COLO829 (cell line): ENCODE measurements at regions not wholly inside any gene's neighbourhood (a gene's known extent, or its start where the extent isn't known, plus 50 kb on each side); places are given as distances from the start of the nearest gene placed in this dataset.
"Not testable (repeated sequence)": the region's sequence is repeated elsewhere in the genome, so short reads cannot be mapped to it uniquely, and the experiment has no call there.

Experiments
- DNase-seq: peaks from one replicate; pipeline ENCODE4 v3.0.0; 2012; ENCODE audit warnings: low spot score

DNA sequence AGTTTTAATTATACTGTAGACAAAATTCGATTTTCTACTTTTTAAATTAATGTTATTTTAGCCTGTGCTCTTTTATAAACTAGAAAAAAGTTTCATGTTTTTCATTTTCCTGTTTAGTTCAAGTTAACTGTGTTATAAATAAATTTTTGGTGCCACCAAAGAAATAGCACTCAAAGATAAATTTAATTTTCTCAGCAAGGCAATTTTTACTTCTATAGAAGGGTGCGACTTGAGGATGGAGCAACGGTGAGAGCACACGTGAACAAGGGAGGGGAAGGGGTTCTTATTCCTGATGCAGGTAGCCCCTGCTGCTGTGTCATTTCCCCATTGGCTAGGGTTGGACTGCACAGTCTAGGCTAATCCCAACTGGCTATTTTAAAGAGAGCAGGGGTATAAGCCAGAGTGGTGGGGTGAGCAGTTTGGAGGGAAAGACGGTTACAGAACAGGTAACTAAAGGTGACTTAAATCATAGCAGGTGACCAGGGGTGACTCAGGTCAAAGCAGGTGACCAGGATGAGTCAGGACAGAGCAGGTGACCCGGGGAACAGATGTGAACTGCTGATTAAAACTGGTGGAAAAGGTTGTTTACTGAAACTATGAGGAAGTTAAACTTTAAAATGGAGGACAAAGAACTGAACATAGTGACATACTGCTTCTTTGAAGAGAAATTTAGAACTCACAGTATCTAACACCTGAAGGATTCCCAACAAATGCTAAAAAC lies 104.6 kb upstream of the GPBP1 start:
- no peak for DNase-seq

DNA sequence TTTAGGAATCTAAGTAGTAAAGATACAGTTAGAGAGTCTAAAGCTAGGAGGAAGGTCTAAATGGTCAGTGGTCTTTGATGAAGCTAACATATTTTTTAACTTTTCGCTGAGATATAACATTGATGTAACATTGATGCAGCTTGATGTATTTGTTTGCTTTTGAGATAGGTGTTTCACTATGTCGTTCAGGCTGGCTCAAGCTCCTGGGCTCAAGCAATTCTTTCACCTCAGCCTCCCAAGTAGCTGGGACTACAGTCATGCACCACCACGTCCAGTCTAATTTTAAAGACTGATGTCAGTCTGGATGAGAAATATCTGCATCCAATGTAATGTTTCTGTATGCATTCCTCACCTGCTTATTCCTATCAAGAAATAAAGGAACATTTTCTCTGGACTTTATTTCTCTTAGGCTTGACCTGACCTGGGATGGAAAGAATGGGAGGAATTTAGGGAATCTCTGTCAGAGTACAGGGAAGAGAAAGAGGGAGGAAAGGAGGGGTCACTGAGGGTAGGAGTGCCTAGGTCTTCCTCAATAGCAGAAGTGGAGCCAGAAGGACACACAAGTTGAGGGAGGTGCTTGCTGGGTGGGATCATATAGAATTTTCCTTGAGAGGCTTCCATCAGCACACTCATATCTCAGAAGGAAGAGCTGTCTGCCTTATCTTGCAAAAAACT lies 101.5 kb upstream of the GPBP1 start:
- DNase-seq: no peak

DNA sequence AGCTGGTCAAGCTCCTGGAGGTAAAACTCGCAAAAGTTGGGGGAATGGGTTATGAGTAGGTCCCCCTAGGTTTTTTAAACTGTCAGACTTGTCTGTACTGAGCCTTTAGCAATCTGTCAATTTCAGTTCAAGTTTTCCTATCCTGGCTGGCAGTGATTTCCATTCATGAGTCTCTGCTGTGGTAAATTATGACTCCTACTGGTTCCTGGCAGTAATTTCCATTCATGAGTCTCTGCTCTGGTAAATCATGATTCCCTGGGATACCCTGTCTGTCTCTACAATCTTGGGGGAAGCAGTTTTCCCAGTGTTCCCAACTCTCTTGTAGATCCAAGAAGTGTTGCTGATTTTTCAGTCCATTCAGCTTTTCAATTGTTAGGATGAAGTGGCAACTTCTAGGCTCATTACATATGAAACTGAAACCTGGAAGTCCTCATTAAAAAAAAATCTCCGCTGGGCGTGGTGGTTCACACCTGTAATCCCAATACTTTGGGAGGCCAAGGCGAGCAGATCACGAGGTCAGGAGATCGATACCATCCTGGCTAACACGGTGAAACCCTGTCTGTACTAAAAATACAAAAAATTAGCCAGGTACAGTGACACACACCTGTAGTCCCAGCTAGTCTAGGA lies 91.3 kb upstream of the GPBP1 start:
- peak; percentile 1 for DNase-seq

DNA sequence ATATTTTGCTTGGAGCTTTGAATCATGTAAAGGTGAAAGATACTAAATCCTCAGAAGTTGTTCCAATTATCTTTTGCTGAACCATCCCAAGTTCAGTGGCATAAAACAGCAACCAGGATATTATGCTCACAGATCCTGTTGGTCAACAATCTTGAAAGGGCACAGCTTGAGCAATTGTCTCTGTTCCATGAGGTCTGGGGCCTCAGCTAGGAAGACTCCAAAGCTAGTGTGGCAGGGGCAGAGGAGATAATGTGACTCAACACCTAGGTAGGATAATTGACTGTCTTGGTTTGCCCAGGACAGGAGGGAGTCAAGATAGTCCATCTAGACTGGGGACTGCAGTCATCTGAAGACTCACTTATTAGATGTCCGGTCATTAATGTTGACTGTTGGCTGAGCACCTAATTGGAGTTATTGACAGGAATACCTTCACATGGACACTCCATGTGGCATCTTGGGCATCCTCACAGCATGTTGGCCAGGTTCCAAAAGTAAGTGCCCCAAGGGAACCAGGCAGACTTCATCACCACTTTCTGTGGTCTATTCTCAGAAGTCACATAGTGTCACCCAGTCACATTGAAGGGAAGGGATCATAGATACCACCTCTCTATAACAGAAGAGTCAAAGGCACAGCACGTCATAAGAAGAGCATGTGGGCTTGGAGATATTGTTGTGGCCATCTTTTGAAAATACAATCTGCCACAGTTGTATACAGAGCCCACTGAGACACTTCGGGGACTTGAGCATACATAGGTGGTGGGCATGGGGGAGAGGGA lies 88.4 kb upstream of the GPBP1 start:
- DNase-seq: no peak

DNA sequence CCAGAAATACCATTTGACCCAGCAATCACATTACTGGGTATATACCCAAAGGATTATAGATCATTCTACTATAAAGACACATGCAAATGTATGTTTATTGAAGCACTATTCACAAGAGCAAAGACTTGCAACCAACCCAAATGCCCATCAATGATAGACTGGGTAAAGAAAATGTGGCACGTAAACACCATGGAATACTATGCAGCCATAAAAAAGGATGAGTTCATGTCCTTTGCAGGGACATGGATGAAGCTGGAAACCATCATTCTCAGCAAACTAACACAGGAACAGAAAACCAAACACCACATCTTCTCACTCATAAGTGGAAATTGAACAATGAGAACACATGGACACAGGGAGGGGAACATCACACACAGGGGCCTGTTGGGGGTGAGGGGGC lies 85.9 kb upstream of the GPBP1 start:
- not testable (repeated sequence) for DNase-seq

DNA sequence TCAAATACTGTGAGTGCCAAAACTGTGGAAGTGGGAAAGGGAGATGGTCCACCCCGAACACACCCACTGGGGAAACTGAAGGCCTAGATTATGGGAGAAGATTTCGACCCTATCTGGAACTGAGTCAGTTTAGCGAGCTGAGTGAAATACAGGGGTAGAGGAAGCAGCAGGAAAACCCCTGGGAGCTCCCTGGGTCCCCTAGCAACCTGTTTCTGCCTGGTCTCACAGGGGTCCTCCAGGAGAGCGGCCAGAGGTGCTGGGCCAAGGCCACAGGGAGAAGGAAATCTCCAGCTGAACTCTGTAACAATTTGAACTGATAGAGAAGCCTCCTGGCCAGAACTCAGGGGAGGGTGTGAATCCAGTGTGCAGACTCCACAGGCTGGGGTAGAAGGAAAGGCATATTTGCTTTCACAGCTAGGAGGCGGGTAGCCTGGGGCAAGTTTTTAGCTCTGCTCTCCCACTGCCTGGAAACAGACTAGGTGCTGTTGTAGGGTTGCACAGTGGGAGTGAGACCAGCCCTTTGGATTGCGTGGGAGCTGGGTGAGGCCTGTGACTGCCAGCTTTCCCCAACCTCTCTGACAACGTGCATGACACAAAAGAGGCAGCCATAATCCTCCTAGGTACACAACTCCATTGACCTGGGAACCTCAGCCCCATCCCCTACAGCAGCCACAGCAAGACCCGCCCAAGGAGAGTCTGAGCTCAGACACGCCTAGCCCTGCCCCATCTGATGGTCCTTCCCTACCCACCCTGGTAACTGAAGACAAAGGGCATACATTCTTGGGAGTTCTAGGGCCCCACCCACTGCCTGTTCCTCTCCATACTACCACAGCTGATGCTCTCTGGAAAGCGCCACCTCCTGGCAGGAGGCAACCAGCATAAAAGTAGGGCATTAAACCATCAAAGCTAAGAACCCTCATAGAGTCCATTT lies 78.8 kb upstream of the GPBP1 start:
- no peak for DNase-seq

DNA sequence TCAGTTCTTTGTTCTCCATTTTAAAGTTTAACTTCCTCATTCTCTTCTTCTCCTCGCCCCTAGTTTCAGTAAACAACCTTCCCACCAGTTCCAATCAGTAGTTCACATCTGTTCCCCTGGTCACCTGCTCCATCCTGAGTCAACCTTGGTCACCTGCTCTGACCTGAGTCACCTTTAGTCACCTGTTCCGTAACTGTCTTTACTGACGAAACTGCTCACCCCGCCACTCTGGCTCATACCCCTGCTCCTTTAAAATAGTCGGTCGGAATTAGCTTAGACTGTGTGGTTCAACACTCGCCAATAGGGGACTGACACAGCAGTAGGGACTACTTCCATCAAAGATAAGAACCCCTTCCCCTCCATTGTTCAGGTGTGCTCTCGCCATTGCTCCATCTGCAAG lies 76.3 kb upstream of the GPBP1 start:
- DNase-seq: no peak

DNA sequence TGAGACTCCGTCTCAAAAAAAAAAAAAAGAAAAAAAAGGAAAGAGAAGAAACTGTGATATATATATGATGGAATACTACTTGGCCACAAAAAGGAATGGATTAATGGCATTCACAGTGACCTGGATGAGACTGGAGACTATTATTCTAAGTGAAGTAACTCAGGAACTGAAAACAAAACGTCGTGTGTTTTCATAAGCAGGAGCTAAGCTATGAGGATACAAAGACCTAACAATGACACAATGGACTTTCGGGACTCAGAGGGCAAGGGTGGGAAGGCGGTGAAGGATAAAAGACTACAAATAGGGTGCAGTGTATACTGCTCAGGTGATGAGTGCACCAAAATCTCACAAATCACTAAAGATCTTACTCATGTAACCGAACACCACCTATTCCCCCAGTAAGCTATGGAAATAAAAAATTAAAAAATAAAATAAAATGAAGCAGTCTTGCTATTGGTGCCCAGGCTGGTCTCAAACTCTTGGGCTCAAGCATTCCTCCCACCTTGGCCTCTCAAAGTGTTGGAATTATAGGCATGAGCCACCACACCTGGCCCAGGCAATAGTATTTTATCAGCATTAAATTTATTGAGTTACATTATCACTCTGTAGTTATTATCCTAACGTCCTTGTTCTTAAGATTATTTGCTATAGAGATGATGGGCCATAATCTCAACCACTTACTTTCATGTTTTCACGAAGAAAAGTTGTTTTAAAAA lies 71.5 kb upstream of the GPBP1 start:
- no peak for DNase-seq

DNA sequence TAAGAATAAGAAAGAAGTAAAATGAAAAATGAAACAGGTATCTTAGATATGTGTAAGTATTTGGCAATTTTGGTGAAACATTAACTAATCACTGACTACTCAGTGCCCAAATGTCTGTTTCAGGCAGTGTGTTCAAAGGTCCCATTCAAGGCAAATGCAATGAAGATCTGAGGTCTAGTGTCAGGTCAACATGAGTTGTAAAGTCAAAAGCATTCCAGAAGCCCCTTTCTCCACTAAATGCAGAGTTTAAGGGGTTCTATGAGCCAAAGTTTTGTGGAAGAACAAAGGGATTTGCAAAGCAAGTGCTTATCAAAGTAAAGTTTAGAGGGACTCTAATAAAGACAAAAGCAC lies 71.0 kb upstream of the GPBP1 start:
- no peak for DNase-seq

DNA sequence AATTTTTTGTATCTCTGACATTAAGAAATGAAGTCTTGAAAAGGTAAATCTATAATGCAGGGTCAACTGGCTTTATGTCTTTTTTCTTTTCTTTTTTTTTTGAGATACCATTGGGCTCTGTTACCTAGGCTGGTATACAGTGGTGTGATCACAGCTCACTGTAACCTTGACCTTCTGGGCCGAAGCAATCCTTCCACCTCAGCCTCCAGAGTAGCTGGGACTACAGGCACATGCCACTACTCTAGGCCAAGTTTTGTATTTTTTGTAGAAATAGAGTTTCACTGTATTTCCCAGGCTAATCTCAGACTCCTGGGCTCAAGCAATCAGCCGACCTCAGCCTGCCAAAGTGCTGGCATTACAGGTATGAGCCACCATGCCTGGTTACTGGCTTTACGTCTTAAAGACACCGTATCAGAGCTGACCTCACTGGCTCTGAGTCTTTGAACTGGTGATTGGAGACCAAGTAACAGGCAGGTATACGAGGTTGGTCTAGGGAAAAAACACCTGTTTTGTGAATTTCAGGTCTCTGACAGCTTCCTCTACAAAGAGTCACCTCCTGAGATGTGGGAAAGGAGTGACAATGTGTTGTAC lies 70.4 kb upstream of the GPBP1 start:
- no peak for DNase-seq

DNA sequence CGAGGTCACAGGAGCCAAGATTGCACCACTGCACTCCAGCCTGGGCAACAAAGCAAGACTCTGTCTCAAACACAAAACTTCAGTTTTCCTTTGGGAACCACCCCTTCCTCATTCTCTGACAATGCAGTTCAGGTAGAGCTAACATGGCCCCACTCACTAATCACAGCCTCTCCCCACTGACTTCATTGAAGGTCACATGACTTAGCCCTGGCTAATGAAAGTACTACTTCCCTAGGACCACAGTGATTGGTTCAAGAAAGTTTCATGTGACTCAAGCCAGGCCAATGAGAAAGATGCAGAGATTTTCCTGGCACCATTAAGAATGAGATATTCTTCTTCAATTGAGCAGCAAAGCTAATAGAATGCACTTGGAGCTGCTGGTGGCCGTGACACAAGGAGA lies 67.2 kb upstream of the GPBP1 start:
- DNase-seq: no peak

DNA sequence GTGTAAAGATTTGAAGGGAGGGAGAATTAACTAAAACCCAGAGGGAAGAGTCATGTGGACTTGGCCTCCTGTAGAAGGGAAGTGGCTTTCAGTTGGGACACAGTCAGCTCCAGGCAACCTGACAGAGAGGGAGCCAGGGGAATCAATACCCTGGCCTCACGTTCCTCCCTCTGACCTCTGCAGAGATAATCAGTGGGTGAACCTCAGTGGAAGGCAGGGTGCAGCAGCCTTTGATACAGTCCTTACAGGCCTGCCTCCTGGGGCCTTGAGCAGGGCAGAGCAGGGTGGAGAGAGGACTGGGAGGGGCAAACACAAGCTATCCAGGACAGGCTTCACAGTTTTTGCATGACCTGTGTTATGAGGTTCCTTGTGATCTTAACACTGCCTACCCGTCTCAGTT lies 61.9 kb upstream of the GPBP1 start:
- DNase-seq: no peak

DNA sequence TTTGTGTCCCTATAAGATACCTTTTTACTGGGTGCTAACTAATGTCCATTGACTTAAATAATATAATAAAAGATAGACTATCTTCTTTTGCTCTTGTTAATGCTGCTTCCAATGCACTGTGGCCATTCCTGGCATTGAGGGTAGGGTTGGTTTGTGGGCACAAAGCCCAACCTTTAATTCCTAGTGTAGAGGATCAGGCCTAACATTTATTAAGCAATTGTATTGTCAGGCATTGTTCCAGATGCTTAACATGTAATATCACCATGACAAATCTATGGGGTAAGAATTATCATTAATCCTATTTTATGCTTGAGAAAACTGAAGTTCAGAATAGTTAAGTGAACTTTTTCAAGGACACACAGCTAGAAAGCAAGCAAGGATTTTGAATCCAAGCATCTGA lies 60.4 kb upstream of the GPBP1 start:
- DNase-seq: no peak

DNA sequence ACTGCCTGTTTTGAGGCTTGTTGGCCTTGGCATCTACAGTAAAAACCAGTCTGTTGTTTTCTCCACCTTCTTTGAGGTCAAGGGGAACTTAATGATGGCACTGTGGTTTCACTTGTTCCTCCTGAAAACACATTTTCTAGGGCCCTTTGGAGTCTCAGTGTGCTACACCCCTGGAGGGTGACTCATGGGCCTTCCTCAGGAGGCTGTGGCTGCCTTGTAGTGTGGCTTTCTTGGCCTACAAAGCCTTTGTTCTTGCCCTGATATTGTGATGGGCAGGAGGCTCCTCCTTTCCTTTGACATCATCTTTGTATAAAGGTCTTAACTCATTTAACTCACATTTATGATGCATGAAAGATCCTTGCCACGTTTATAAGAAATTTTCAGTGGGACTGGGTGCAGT lies 56.3 kb upstream of the GPBP1 start:
- no peak for DNase-seq

DNA sequence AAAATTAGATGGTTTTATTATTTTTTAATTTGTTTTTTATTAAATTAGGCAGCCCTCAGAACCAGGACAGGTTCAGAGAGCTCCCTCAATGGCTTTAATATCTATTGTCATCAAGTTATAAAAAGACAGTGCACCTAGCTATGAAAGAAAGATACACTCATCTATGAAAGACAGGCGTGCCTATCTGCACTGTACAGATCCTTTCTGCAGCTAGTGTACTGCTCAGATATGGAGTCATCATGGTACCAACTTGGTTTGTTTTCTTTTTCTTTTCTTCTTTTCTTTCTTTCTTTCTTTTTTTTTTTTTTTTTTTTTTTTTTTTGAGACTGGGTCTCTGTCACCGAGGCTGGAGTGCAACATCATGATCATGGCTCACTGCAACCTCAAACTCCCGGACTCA lies 54.8 kb upstream of the GPBP1 start:
- no peak for DNase-seq

DNA sequence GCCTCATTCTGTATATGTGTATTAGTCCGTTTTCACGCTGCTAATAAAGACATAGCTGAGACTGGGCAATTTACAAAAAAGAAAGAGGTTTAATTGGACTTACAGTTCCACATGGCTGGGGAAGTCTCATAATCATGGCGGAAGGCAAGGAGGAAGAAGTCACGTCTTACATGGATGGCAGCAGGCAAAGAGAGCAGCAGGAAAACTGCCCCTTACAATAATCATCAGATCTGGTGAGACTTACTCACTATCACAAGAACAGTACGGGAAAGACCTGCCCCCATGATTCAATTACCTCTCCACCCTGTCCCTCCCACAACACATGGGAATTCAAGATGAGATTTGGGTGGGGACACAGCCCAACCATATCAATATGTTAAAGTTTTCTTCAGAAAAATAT lies 49.8 kb upstream of the GPBP1 start:
- no peak for DNase-seq
